Left lung (tissue), 4 donors: ENCODE measurements at regions not wholly inside any gene's neighbourhood (a gene's known extent, or its start where the extent isn't known, plus 50 kb on each side); places are given as distances from the start of the nearest gene placed in this dataset.
A peak's percentile ranks its signal among the peaks of the same experiment; 100 is the strongest.

ENCODE experiments used
- ATAC-seq: fragments of 200-7000 bp; cut with Tn5 transposase; one replicate; pipeline ENCODE4 v1.9.1; 2020; ENCODE audit warnings: moderate library complexity
- DNase-seq, 4 donors: peaks; one replicate each; pipeline ENCODE4 v3.0.0-alpha.2; 2013 to 2020
- H3K27ac ChIP-seq, 2 donors: fragments of 200-600 bp; sonication (generic) in 1 of 2; one replicate each; pipeline versions ENCODE4 v1.5.0 to v1.8.0; 2020 to 2021
- H3K27me3 ChIP-seq, 2 donors: fragments of 200-600 bp; sonication (generic) in 1 of 2; one replicate each; pipeline versions ENCODE4 v1.5.0 to v1.8.0; 2020 to 2021
- H3K36me3 ChIP-seq, 2 donors: fragments of 200-600 bp; sonication (generic) in 1 of 2; one replicate each; pipeline versions ENCODE4 v1.5.0 to v1.8.0; 2020 to 2021
- H3K4me1 ChIP-seq, 2 donors: fragments of 200-600 bp; one replicate each; pipeline ENCODE4 v1.8.0; 2021
- H3K4me3 ChIP-seq, 2 donors: fragments of 200-600 bp; sonication (generic) in 1 of 2; one replicate each; pipeline versions ENCODE4 v1.5.0 to v1.8.0; 2020 to 2021; ENCODE audit warnings: mild to moderate bottlenecking in 1 of 2
- H3K9me3 ChIP-seq, 2 donors: fragments of 200-600 bp; sonication (generic) in 1 of 2; one replicate each; pipeline versions ENCODE4 v1.5.0 to v1.8.0; 2020 to 2021
- CTCF ChIP-seq, 2 donors: fragments of 200-600 bp; sonication (generic) in 1 of 2; IDR thresholded peaks; one replicate each; pipeline versions ENCODE4 v1.5.0 to v1.8.0; 2021; ENCODE audit warnings: antibody characterized with exemption in 2 of 2
- intact Hi-C, 2 donors: fragments of 100-400 bp; cut with DNase I; formaldehyde crosslinking; loops; one replicate each; pipeline versions ENCODE4 v1.11.2 to v1.14.2; 2022
- donor health status: DM: no; HTN: yes; CAD: no.
- donor health status: DM: no; HTN: no; CAD: no.

GRCh38 chr1:101162736-101163735, 73.8 kb upstream of the S1PR1 start:
- no peak overlapping the region for H3K4me3 ChIP-seq
- DNase-seq, result no peak
- H3K36me3 ChIP-seq, result no peaks in the 10 kb centered on the region
- no peak for TF ChIP-seq CTCF (IDR thresholded peaks at IDR 0.05)
- H3K27me3 ChIP-seq, result no peaks in the 10 kb centered on the region
- peak overlapping the region in 1 of 2 donors; percentile 38 for H3K27ac ChIP-seq
- no peaks in the 10 kb centered on the region for H3K9me3 ChIP-seq
- intact Hi-C loops, result no loop called here
- H3K4me1 ChIP-seq, result peaks cover 0 to 15% of the 10 kb centered on the region in 2 donors
- no peak for ATAC-seq

- no peaks in the 10 kb centered on the region for H3K27me3 ChIP-seq
- no peak for ATAC-seq
- H3K4me1 ChIP-seq, result peaks cover 0 to 15% of the 10 kb centered on the region in 2 donors
- intact Hi-C loops, result no loop called here
- H3K4me3 ChIP-seq, result no peak overlapping the region
- no peak for DNase-seq
- H3K36me3 ChIP-seq, result no peaks in the 10 kb centered on the region
- no peak for TF ChIP-seq CTCF (IDR thresholded peaks at IDR 0.05)
- H3K9me3 ChIP-seq, result no peaks in the 10 kb centered on the region
- H3K27ac ChIP-seq, result peak overlapping the region in 1 of 2 donors; percentile 38
Measured at GRCh38 chr1:101162300-101162699, 74.5 kb upstream of the S1PR1 start.

GRCh38 chr1:101161619-101162018, 75.2 kb upstream of the S1PR1 start:
- intact Hi-C loops, result no loop called here
- ATAC-seq (no peak), DNase-seq (no peak)
- peak overlapping the region in 1 of 2 donors; percentile 38 for H3K27ac ChIP-seq
- no peaks in the 10 kb centered on the region for H3K36me3 ChIP-seq
- TF ChIP-seq CTCF (IDR thresholded peaks at IDR 0.05), result no peak
- H3K4me3 ChIP-seq, result no peak overlapping the region
- no peaks in the 10 kb centered on the region for H3K27me3 ChIP-seq
- peaks cover 0 to 15% of the 10 kb centered on the region in 2 donors for H3K4me1 ChIP-seq
- H3K9me3 ChIP-seq, result no peaks in the 10 kb centered on the region

- intact Hi-C loops, result no loop called here
- no peaks in the 10 kb centered on the region for H3K4me1 ChIP-seq
- H3K27ac ChIP-seq, result no peak overlapping the region
- TF ChIP-seq CTCF (IDR thresholded peaks at IDR 0.05), result no peak
- no peak overlapping the region for H3K4me3 ChIP-seq
- H3K9me3 ChIP-seq, result no peaks in the 10 kb centered on the region
- ATAC-seq (no peak), DNase-seq (no peak)
- H3K27me3 ChIP-seq, result no peaks in the 10 kb centered on the region
- no peaks in the 10 kb centered on the region for H3K36me3 ChIP-seq
Measured at GRCh38 chr1:101158424-101158823, 78.4 kb upstream of the S1PR1 start.

GRCh38 chr1:101154547-101154946, 82.3 kb upstream of the S1PR1 start:
- no peak overlapping the region for H3K27ac ChIP-seq
- H3K27me3 ChIP-seq, result no peaks in the 10 kb centered on the region
- H3K9me3 ChIP-seq, result no peaks in the 10 kb centered on the region
- no peak for TF ChIP-seq CTCF (IDR thresholded peaks at IDR 0.05)
- H3K36me3 ChIP-seq, result no peaks in the 10 kb centered on the region
- H3K4me3 ChIP-seq, result no peak overlapping the region
- ATAC-seq (no peak), DNase-seq (no peak)
- H3K4me1 ChIP-seq, result no peaks in the 10 kb centered on the region
- intact Hi-C loops, result no loop called here
